Common myeloid progenitor, CD34-positive (primary cell): ENCODE measurements at regions not wholly inside any gene's neighbourhood (a gene's known extent, or its start where the extent isn't known, plus 50 kb on each side); places are given as distances from the start of the nearest gene placed in this dataset.

ENCODE experiments used
- CTCF ChIA-PET: fragments of 350-600 bp; sonication (Branson Sonifier 250); formaldehyde crosslinking; loops from one replicate; lab custom pipeline; 2021; ENCODE audit warnings: antibody characterized with exemption; lab: Charles Lee
- POLR2A ChIA-PET: fragments of 350-600 bp; sonication (Branson Sonifier 250); formaldehyde crosslinking; loops from one replicate; lab custom pipeline; 2021; ENCODE audit warnings: antibody characterized with exemption; lab: Charles Lee
- DNase-seq, 3 donors: peaks; one replicate each; pipeline versions ENCODE4 v3.0.0 to v3.0.0-alpha.2; 2013
- H3K27ac ChIP-seq, 2 experiments: 1 replicate in 1 of 2; 2 replicates in 1 of 2; pipeline ENCODE4 v1.7.0; 2013; ENCODE audit warnings: inconsistent platforms in 2 of 2, low read length in 2 of 2, mild to moderate bottlenecking in 2 of 2, low read depth in 1 of 2, moderate library complexity in 1 of 2; ENCODE audit not compliant: severe bottlenecking in 2 of 2, insufficient read depth in 1 of 2, poor library complexity in 1 of 2
- H3K27me3 ChIP-seq, 5 experiments: replicated peaks in 2 of 5; 1 replicate in 3 of 5; 2 replicates in 2 of 5; pipeline versions ENCODE4 v1.6.1 to v1.7.0; 2013; ENCODE audit warnings: low read length in 4 of 5, mild to moderate bottlenecking in 2 of 5, moderate library complexity in 2 of 5, inconsistent platforms in 1 of 5; ENCODE audit not compliant: insufficient read depth in 5 of 5, control insufficient read depth in 4 of 5
- H3K36me3 ChIP-seq, 4 experiments: 1 replicate in 2 of 4; 2 replicates in 2 of 4; pipeline versions ENCODE4 v1.6.1 to v1.7.0; 2013; ENCODE audit warnings: low read length in 3 of 4, control low read depth in 1 of 4, mild to moderate bottlenecking in 1 of 4; ENCODE audit not compliant: control insufficient read depth in 4 of 4, insufficient read depth in 4 of 4
- H3K4me1 ChIP-seq, 4 experiments: 1 replicate in 3 of 4; 2 replicates in 1 of 4; pipeline versions ENCODE4 v1.6.1 to v1.7.1; 2013; ENCODE audit warnings: low read length in 3 of 4, mild to moderate bottlenecking in 3 of 4, control low read depth in 1 of 4, inconsistent platforms in 1 of 4, moderate library complexity in 1 of 4; ENCODE audit not compliant: control insufficient read depth in 4 of 4, insufficient read depth in 4 of 4; ENCODE audit errors: control extremely low read depth in 1 of 4
- H3K4me3 ChIP-seq, 7 experiments: 1 replicate in 4 of 7; 2 replicates in 3 of 7; pipeline versions ENCODE4 v1.5.1 to v1.7.0; 2013; ENCODE audit warnings: mild to moderate bottlenecking in 7 of 7, low read length in 6 of 7, moderate library complexity in 6 of 7, inconsistent platforms in 2 of 7, low read depth in 2 of 7, control low read depth in 1 of 7; ENCODE audit not compliant: insufficient read depth in 4 of 7, control insufficient read depth in 1 of 7; ENCODE audit errors: extremely low read depth in 1 of 7
- H3K9me3 ChIP-seq, 5 experiments: 1 replicate in 4 of 5; 2 replicates in 1 of 5; pipeline versions ENCODE4 v1.6.1 to v1.7.1; 2013; ENCODE audit warnings: low read length in 4 of 5, mild to moderate bottlenecking in 2 of 5, inconsistent platforms in 1 of 5, low read depth in 1 of 5, moderate library complexity in 1 of 5; ENCODE audit not compliant: control insufficient read depth in 4 of 5, insufficient read depth in 2 of 5; ENCODE audit errors: control extremely low read depth in 1 of 5
- WGBS: methylation state at CpG from one replicate; pipeline ENCODE4 v1.1.5; 2013; ENCODE audit not compliant: insufficient coverage; 5-methylcytosine and 5-hydroxymethylcytosine counted together

DNA sequence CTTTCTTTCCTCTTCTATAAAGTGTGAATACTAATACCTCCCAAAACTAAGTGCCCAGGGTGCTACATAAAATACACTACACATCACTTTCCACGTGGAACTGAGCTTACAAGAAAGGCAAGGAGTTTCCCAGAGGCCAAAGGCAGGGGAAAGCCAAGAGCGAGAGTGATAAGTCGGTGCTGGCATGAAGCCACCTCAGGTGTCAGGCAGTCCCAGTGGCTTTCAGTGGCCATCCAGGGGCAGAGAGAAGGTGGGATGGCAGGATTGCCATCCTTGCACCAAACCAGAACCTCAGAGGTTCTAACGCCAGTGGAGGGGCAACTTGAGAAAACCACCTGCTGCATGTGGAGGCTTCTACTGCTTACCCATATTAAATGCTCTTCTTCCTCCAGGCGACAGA, 79.7 kb upstream of the DIO3 start:
- no peak for DNase-seq
- Histone ChIP-seq H3K9me3 (peaks cover 3 to 20% (median 9%) of the 10 kb centered on the region in 5 experiments), H3K27me3 (peaks cover 0 to 24% (median 9%) of the 10 kb centered on the region in 5 experiments), H3K4me3 (no peak overlapping the region), H3K27ac (no peak overlapping the region), H3K4me1 (no peaks in the 10 kb centered on the region), H3K36me3 (no peaks in the 10 kb centered on the region)
- POLR2A ChIA-PET: no interaction called here
- WGBS: 93% methylated on average over 4 of the region's 5 CpGs
- CTCF ChIA-PET: no interaction called here

DNA sequence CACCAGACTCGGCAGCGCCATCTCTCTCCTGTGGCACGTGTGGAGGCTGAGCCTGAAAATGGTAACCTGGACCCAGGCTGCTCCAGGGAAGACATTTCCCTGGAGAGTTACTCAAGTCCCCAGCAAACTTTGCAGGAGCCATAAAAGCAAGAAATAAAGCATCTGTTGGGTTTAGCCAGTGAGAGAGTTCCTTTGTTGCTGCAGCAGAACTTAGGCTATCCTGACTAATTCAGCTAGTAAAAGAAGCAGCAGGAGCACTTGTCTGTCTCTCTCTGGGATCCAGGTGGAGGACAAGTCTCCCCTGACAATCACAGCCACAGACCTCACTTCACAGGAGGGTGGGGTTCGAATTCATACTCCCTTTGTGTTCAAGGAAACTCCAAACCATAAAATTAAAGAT, 79.2 kb upstream of the DIO3 start:
- CTCF ChIA-PET: no interaction called here

DNA sequence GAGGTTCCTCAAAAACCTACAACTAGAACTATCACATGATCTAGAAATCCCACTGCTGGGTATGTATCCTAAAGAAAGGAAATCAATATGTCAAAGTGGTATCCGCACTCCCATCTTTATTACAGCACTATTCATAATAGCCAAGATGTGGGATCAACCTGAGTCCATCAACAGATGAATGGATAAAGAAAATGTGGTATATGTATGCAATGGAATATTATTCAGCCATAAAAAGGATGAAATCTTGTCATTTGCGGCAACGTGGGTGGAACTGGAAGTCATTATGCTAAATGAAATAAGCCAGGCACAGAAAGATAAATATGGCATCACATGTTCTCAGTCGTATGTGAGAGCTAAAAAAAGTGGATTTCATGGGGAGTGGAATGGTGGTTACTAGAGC, 77.5 kb upstream of the DIO3 start:
- ChIA-PET CTCF (no interaction called here), POLR2A (no interaction called here)
- H3K4me1 ChIP-seq: no peaks in the 10 kb centered on the region
- H3K36me3 ChIP-seq: no peaks in the 10 kb centered on the region
- 88% methylated on average over 3 of the region's 4 CpGs for WGBS
- H3K27ac ChIP-seq: no peak overlapping the region
- no peak overlapping the region for H3K4me3 ChIP-seq
- H3K9me3 ChIP-seq: peaks cover 3 to 25% (median 10%) of the 10 kb centered on the region in 5 experiments
- no peak for DNase-seq
- H3K27me3 ChIP-seq: peaks cover 2 to 16% (median 7%) of the 10 kb centered on the region in 5 experiments

More for the DNA sequence above, 79.2 kb upstream of the DIO3 start:
- H3K27ac ChIP-seq: no peak overlapping the region
- H3K27me3 ChIP-seq: peaks cover 0 to 20% (median 9%) of the 10 kb centered on the region in 5 experiments
- no peaks in the 10 kb centered on the region for H3K4me1 ChIP-seq
- H3K36me3 ChIP-seq: no peaks in the 10 kb centered on the region
- no peak for DNase-seq
- peaks cover 3 to 22% (median 9%) of the 10 kb centered on the region in 5 experiments for H3K9me3 ChIP-seq
- POLR2A ChIA-PET: no interaction called here
- 91% methylated on average over 3 of the region's 4 CpGs for WGBS
- no peak overlapping the region for H3K4me3 ChIP-seq

DNA sequence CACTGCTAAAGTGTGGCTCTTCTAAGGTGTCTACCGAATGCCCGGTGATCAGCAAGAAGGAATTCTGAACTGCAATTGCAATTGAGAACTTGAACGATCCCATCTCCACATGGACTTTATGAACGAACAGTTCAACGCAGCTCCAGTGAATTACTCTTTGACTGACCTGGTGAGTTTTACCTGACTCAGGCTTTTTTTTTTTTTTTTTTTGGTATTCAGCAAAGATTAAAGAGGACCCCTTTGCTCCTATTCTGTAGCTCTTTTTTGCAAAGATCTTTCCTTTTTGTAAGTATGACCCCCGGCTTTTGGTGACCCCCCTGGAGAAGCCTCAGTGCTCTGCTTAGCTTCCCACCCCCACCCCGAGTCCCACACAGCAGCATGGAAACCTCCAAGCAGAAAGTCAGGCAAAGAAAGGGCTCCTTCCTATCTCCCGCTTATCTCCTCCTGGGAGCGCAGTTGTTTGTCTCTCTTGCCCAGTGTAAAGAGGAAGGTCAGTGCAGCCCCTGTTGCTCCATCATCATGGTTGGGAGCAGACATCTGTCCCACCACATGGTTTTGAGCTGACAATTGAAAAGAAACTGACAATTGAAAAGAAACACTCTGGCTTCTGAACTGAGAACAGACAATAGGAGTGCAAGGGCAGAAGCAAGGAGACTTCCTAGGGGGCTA, 72.1 kb upstream of the DIO3 start:
- 95% methylated on average over 8 of the region's 9 CpGs for WGBS
- ChIA-PET CTCF (no interaction called here), POLR2A (no interaction called here)
- Histone ChIP-seq H3K9me3 (peaks cover 0 to 23% (median 3%) of the 10 kb centered on the region in 5 experiments), H3K27me3 (peaks cover 0 to 18% (median 2%) of the 10 kb centered on the region in 5 experiments), H3K36me3 (no peaks in the 10 kb centered on the region), H3K4me3 (no peak overlapping the region), H3K4me1 (no peaks in the 10 kb centered on the region), H3K27ac (no peak overlapping the region)
- DNase-seq: no peak

DNA sequence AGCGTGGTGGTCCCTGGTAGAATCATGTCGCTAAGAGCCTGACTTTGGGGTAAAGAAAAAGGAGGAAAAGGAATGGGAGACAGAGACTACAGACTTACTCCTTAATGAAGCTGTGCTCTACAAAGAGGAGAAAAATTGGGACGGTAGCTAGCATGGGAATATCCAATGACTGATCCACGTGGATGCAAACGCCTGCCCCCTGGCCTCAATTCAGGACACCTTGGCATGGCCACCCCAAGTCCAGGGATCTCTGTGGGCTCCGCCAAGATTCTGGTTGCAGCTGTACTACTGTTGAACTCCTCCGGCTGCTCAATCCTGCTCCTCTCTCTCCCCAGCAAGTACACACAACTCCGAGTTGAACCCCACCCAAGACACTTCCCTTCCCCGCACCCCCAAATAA, 70.5 kb upstream of the DIO3 start:
- Histone ChIP-seq H3K9me3 (peaks cover 0 to 19% (median 3%) of the 10 kb centered on the region in 5 experiments), H3K36me3 (no peaks in the 10 kb centered on the region), H3K27me3 (peaks cover 0 to 25% (median 5%) of the 10 kb centered on the region in 5 experiments), H3K27ac (no peak overlapping the region), H3K4me1 (no peaks in the 10 kb centered on the region), H3K4me3 (no peak overlapping the region)
- DNase-seq: no peak
- CTCF ChIA-PET: no interaction called here
- WGBS: 95% methylated on average over 8 of the region's 9 CpGs
- POLR2A ChIA-PET: no interaction called here

DNA sequence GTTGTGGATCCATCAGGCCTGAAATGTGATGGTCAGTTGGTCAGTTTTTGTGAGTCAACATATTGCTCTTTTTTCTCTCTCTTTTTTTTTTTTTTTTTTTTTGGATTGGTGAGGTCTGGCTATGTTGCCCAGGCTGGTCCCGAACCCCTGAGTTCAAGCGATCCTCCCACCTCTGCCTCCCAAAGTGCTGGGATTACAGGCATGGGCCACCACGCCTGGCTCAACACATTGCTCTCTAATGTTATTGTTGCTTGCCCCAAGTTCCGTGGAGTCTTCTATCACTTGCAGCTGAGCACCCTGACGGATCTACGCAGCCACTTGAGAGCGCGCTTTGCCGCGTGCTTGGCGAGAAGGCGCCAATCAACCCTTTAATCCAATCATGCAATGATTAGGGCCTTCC, 69.5 kb upstream of the DIO3 start:
- H3K9me3 ChIP-seq: peaks cover 0 to 15% (median 3%) of the 10 kb centered on the region in 5 experiments
- no peak overlapping the region for H3K27ac ChIP-seq
- POLR2A ChIA-PET: no interaction called here
- CTCF ChIA-PET: interaction anchor here (0.6 kb wide), 1 partner anchor 113 kb away, joined by 3 read pairs; no protein-coding TSS in a partner anchor
- H3K4me1 ChIP-seq: no peaks in the 10 kb centered on the region
- no peak overlapping the region for H3K4me3 ChIP-seq
- DNase-seq: no peak
- H3K36me3 ChIP-seq: no peaks in the 10 kb centered on the region
- 95% methylated on average over 10 of the region's 12 CpGs for WGBS
- peaks cover 0 to 36% (median 5%) of the 10 kb centered on the region in 5 experiments for H3K27me3 ChIP-seq

DNA sequence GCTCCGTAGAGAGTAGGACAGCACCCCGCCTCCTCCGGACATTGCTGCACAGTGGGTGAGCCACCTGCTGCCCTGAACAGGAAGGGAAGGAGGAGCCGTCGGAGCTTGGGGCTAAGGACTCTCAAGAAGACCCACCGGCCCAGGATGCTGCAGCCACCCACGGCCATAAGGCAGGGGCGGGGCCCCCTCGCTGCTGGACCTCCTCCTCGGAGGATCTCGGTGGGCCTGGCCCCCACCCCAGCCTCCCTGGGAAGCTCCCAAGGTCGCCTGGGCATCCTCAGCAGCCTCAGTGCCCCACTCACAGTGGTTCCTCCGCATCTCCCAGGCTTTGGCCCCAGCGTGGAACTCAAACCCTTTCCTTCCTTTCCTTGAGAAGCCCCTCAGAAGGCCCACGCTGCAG, 68.6 kb upstream of the DIO3 start:
- no peaks in the 10 kb centered on the region for H3K36me3 ChIP-seq
- H3K4me1 ChIP-seq: no peaks in the 10 kb centered on the region
- H3K9me3 ChIP-seq: peaks cover 0 to 13% (median 3%) of the 10 kb centered on the region in 5 experiments
- no peak overlapping the region for H3K27ac ChIP-seq
- ChIA-PET POLR2A (no interaction called here), CTCF (interaction anchor here (0.6 kb wide), 1 partner anchor 112 kb away, joined by 3 read pairs; no protein-coding TSS in a partner anchor)
- DNase-seq: no peak
- WGBS: 88% methylated on average over 11 of the region's 15 CpGs
- peaks cover 0 to 42% (median 5%) of the 10 kb centered on the region in 5 experiments for H3K27me3 ChIP-seq
- no peak overlapping the region for H3K4me3 ChIP-seq
